HUDEP-2 (cell line): ENCODE measurements at regions not wholly inside any gene's neighbourhood (a gene's known extent, or its start where the extent isn't known, plus 50 kb on each side); places are given as distances from the start of the nearest gene placed in this dataset.
A peak's percentile ranks its signal among the peaks of the same experiment; 100 is the strongest.

Experiments
- DNase-seq, 76 experiments: peaks; one replicate each; lab custom pipeline; 2025; ENCODE audit not compliant: unreplicated experiment in 76 of 76; lab: John Stamatoyannopoulos, UW

DNA sequence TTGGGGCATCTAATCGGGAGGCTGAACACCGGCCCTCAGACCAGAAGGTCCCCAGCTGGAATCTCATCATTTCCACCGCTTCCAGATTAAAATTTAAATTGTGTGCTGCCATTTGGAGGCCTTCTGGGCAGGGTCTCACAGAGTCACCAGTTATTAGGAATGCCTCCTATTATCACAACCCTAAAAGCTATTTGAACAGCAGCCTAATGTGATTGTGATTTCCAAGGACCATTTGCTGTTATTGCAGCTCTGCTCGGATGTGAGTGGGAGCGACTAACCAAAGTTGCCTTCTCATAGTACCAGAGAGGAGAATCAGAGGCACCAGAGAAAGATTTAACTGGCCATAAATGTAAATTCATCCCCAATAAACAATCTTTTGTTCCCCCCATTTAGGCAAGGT, 277.3 kb downstream of the RNF144B start:
- DNase-seq = no peak

DNA sequence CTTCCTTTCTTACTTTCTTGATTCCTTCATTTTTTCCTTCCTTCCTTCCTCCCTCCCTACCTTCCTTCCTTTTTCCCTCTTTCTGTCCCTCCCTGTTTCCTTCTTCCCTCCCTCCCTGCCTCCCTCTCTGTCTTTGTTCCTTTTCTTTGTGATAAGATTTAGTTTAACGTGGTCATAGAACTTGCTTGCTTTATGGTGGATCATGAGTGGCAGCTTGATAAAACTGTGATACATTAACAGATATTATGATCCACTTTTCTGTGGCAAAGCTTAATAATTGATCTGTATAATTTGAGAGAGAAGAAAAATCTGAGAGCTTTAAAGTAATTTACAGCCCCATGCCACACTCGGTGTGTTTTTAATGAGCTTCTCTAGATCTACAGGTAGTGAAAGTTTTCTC, 280.5 kb downstream of the RNF144B start:
- no peak for DNase-seq

DNA sequence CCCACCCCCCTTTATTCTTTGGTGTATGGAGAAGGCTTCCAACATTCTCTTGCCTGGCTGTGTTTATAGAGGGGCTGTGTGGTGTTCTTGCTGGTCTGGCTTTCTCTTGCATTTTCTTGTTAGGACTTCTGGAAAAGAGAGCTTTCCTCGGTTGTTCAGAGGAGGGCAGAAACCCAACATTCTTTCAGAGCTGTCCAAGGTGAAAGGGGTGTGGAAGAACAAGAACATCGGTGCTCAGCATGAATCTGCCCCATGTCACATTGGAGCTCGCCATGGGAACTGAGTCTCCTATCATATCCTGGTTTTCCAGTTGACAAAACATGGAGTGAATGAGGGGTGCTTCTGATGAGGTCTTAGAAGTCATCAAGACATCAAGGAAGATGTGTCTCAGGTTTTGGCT, 281.8 kb downstream of the RNF144B start:
- DNase-seq = no peak

DNA sequence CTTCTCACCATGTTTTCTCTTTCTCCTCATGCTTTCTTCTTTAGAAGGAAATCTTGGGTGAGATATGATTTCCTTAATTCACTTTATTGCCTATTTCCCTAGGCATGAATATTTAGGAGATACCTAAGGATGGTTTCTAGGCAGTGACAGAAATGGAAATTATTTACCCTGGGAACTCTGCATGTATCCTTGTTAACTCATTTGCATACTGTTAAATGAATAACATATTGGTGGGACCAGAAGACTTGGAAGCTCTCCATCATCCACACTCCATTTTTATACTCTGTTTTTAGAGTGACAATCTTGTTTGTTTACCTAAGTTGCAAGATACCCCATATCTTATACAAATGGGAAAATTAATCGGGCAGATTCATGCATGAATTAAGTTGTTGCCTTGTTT, 285.7 kb downstream of the RNF144B start:
- no peak for DNase-seq

DNA sequence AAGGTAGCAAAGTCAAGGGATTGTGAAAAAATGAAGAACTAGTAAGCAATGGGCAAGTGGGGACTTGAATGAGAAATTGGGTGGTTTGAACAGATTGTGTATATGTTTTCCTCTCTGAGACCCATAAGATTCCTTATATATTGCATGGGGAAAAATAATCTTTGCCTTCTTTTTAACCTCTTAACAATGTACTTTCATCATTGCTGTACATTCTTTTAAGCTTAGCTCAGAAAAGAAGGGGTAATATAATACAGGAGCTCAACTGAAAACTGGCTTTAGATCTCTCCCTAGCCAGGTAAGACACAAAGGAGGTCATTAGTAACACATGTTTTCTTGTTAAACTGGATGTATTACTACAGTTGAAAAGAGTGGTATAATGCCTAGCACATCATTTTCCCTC, 287.2 kb downstream of the RNF144B start:
- no peak for DNase-seq

DNA sequence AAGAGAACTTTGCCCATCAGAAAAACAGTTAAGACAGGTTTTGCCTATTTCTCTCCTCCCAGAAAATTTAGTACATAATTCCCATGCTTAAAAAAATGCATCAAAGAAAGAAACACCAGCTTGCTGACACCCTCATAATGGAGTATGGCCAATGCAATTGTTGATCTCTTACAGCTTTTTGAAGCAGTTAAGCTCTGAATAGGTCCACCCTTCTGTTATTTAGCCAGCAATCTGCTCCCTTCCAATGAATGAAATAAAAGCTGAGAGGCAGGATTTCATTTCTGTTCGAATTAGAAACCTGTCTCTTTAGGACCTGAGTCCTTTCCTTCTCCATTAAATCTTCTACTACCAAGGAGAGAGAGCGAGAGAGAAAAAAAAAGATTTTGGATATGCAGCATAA, 288.7 kb downstream of the RNF144B start:
- DNase-seq = no peak

DNA sequence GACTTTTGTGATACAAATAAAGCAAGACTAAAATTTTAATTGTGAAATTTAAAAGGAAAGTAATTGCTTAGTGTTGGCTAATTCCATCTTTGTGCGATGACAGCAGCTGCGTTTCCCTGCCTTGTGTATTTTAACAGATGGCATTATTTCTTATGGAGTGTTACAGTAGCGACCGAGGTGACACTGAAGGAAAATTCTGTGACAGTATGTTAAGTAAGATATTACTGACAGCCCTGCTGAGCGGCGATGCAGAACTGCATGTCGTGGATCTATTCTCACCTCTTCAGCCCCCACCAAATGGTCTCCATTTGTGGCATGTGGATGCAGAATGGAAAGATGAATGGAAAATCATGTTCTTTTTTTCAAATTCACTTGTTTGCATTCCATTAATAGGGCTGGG, 289.4 kb downstream of the RNF144B start:
- DNase-seq = no peak

DNA sequence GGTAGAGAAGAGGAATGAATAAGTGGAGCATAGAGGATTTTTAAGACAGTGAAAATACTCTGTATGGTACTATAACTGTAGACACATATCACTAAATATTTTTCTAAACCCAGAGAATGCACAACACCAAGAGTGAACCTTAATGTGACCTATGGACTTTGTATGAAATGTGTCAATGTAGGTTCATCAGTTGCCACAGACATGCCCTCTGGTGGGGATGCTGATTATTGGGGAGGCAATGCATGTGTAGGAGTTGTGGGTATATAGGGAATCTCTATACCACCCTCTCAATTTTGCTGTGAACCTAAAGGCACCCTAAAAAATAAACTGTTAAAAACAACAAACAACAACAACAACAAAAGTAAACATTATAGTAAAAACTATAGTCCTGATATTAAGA, 293.7 kb downstream of the RNF144B start:
- DNase-seq = peak in 3 of 76 experiments; percentile 5 to 14 (median 8)

DNA sequence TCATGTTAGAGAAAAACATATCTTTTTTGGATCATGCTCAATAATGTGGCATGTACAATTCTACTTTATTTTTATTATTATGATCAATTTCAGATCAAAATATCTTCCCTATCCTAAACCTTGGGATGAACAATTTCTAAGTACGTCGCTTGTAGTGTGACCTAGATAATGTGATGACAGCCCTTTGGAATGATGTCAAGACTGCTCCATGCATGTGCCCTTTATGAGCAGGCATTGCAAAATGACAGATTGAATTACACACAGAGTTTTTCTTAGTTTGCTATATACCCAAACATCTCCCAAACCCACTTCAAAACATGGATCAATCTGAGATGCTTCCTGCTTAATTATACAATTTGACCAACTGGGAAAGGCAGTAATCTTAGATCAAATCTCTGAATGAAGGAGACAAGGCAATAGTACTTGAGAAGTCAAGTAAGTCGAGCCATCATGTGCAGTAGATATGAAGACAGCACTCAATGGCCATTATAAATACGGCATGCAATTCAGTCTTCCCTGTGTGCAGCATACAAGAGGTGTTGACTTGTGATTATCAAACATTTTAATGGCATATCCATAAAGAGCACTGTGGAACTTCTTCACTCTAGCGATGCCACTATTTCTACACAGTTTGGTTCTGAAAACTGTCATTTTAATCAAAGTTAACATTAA, 294.8 kb downstream of the RNF144B start:
- no peak for DNase-seq

DNA sequence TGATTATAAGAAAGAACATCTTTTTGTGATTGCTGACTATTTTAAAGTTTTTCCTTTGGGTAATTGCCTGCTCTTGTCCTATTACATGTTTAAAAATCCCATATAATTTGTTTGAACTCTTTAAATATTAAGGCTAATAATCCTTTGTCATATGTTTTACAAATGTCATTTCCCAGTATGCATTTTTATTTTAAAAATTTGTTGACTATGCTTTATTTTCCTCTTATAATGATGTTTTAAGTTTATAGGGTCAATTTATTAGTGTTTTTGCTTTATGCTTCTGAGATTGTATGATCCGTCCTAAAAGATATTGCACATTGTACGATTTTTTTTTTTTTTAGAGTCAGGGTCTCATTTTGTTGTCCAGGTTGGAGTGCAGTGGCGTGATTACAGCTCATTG, 297.2 kb downstream of the RNF144B start:
- no peak for DNase-seq

DNA sequence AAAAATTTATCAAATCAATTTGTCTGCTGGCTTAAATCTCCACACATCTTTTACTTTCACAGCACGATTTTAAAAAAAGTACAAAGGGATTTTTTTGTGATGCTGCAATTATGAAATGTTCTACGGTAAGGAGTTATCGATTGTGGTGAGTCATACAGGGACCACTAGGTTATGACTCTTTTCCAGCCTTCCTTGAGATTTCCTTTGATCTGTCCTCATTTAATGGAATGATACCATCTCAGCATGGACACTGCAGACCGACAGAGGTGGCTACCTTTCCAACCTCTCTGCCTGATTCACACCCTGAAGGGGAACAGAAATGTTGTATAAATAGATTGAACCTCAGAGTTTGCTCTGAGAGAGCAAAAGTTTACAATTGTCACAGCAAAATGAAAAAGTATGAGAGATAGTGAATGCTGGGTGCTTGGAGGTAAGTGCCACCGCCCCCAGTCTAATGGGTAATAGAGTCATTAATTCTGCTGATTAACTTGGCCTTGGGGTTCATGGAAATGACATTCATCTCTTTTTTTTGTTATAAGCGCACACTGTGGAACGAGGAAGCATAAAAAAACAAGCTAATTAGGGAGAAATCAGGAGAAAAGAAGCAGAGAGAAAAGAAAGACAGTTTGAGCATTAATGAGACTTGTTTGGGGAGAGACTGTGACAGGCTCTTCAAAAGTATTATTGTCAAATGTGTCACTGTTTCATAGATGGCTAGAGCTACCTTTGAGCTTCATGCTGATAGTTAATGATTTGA, 306.0 kb downstream of the RNF144B start:
- no peak for DNase-seq

DNA sequence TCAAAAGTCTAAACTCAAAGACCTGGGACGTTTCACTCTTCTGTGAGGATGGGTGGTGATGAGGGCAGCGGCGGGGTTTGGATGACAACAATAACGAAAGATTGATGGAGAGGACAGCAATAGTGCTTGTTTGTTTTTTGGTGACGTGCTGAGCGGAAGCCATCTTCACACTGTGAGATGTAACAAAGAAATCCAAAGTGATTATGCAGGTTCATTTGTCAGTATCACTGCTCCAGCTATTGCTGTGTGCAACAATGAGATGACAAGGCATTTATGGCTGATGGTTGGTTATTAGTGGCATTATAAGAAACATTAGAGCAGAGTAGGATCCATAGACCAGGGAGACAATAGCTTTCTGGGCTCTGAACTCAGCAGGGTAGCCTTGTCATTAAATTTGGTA, 306.7 kb downstream of the RNF144B start:
- no peak for DNase-seq

DNA sequence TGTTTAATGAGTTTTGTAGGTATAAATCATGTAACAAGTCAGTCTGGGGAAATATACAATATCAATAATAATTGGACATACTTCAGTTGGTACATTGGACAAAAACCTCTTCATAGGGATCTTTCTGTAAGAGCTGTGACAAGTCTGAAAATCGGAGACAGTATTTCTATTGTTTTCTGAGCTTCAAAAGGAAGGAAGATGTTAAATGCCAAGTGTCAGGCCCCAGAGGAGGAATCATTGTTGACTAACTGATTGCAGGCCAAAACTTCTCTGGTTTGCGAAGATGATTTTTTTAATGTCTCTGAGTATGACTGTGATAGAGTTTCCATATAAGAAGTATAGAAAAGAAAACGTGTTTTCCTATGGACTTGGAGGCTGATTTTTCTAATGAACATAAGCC, 316.4 kb downstream of the RNF144B start:
- DNase-seq = no peak

DNA sequence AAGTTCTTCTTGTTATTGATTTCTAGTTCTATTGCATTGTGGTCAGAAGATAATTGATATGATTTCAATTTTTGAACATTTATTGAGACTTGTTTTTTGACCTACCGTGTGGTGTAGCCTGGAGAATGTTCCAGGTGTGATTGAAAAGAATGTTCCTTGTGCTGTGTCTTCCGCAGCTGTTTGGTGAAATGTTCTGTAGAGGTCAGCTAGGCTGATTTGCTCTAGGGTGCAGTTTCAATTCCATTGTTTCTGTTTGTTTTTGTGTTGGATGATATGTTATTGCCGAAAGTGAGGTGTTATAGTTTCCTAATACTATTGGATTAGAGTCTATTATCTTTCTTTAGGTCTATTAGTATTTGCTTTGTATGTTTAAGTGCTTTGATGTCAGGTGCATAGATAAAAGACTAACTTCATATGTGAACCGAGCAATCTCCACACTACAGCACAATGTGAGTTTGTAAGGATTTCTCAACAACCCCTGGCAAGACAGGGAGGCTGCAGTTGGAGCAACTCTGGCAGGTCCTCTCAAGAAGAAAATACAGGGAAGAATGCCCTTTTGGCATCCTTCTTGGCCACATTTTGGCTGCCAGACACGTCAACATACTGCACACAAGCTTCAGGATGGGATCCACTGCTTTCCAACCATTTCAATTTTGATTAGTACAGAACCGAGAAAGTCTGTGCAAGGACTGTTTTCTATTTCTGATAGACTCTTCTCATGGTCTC, 320.7 kb downstream of the RNF144B start:
- no peak for DNase-seq

DNA sequence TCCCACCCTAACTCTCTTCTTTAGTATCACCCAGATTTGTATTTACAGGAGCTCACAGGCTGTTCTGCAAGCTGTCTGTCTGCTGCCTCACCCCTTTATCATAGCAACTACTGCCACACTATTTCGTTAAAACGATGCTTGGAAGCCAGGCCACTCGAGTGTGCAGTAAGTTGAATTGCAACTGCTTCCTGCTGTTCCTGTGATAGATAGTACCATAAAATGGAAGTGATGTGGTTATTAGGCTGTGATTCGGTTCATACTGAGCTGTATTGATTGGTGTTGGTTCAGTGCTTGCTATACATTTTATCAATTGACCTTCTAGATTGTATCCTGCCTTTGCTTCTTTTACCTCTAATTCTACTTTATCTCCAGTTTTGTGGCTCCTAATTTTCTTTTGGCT, 325.4 kb downstream of the RNF144B start:
- DNase-seq = no peak

DNA sequence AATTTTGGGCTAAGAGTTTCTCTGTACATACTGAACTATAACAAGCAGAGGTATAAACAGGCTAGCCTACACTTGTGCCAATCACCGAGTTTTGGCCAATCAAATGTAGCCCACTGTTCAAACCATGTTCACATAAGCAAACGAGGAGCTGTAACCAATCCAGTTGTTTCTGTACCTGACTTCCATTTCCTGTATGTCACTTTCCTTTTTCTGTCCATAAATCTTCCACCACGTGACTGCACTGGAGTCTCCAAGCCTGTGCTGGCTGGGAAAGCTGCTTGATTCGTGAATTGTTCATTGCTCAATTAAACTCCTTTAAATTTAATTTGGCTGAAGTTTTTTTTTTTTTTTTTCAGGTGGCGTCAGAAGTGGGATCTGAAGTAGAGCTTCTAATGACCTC, 332.9 kb downstream of the RNF144B start:
- no peak for DNase-seq

DNA sequence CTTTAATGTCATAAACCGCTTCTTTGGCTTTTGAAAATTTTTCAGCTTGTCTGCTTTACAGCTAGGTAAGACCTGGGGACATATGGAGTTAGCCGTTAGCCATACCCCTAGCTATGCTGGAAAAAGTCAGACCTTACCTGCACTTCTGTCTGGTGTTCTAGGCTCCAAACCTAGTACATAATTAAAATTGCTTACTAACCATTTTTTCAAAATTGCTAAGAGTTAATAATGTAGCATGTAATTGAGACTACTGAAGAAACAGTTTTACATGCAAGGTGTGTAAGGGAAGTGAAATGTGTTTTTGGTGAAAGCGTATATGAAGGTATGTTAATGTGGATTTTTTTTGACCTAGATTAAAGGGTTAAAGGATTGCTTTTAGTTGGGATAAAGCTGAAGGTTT, 336.9 kb downstream of the RNF144B start:
- DNase-seq = no peak

DNA sequence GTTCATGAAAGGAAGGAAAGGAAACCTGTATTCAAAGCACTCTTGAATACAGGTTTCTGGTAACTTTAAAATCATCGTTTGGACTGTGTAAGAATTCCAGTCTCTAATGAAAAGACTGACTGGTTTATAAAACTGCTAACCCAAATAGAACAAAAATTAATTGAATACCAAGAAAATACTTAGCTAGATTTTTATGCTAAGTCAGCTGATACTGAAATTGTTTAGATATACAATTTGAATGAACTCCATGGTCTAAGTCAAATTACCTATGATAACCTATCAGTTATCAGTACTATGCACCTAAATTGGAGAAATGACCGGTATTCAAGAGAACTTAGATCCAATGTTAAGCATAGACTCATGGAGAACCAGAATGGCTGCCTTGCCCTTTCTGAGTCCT, 338.3 kb downstream of the RNF144B start:
- no peak for DNase-seq

DNA sequence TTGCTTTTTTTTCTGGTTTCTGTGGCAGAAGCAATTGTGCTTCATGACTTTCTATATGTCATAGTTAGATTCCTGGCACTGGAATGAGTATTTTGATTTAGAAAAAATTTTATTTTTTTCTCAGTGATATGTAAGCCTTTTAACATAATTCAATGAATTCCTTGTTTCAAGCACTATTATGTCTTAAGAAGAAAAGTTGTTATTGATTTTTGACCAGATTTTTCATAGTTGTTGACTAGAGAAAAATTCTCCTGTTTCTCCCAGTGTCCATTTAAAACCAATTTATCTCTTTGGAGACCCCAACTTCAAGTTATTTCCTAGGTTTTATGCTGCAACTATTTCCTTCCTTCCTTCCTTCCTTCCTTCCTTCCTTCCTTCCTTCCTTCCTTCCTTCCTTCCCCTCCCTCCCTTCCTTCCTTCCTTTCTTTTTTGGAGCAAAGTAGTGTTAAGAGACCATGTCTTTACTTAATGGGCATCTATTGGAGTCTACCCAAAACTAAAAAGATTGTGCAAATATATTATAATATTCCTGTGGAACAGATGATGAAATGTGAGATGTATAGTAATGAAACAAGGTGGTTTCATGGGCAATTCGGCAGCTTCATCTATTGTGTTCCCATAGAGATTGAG, 346.9 kb downstream of the RNF144B start:
- DNase-seq = no peak

DNA sequence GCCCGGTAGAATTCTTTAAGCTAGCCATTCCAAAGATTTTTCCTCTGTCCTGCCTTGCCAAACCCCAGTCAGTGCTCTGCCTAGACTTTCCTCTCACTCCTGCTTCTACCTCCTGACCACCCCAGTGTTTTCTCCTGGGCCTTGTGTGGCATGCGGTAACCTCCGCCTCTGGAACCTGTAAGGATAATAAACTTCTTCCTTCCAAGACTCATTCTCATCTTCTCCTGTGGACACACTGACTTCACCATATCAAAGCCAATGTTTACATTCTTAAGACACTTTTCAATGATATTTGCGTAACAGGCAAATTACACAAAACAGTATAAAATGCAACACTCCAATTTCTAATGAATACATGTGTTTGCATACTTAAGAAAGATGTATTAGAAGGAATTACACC, 354.6 kb downstream of the RNF144B start:
- no peak for DNase-seq

DNA sequence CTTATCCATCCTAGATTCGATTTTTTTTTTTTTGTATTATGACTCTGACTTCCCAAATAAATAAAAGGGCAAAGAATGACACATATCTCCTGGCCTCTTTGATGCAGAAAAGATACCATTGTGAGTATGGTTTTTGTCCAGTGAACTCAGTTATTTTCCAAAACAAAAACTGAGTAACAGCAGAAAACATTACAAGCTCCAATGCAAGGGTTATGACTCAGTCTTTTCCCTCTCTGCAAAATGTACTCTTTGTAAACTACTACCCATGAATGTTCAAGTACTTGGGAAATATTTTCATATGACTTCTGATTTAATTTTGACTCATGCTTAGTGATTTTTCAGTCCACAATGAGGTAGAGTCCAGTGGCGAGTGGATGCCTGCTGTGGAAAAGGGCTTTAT, 355.3 kb downstream of the RNF144B start:
- DNase-seq = no peak
